OCI-LY1 (cell line): ENCODE measurements at regions not wholly inside any gene's neighbourhood (a gene's known extent, or its start where the extent isn't known, plus 50 kb on each side); places are given as distances from the start of the nearest gene placed in this dataset.

Experiments
- CTCF ChIP-seq: fragments of 200-600 bp; sonication (generic), shearing (Covaris generic); IDR thresholded peaks from 2 replicates; pipeline ENCODE4 v1.5.1; 2017; ENCODE audit warnings: mild to moderate bottlenecking, antibody characterized with exemption, low read length, moderate library complexity, mixed read lengths
- EZH2 ChIP-seq: fragments of 200-600 bp; sonication (generic), shearing (Covaris generic); IDR thresholded peaks from 2 replicates; pipeline ENCODE4 v1.8.0; 2017; ENCODE audit warnings: borderline replicate concordance, mixed run types, mild to moderate bottlenecking, antibody characterized with exemption, low read length, moderate library complexity, mixed read lengths

- TF ChIP-seq CTCF (no peak), EZH2 (no peak)
Observed at GRCh38 chr10:21095494-21096055, 198.5 kb upstream of the NEBL start.
